HG03432 (cell line): ENCODE measurements at regions not wholly inside any gene's neighbourhood (a gene's known extent, or its start where the extent isn't known, plus 50 kb on each side); places are given as distances from the start of the nearest gene placed in this dataset.
A peak's percentile ranks its signal among the peaks of the same experiment; 100 is the strongest.
"Not testable (repeated sequence)": the region's sequence is repeated elsewhere in the genome, so short reads cannot be mapped to it uniquely, and the experiment has no call there.

Experiments used
- ATAC-seq: cut with Tn5 transposase; IDR thresholded peaks from one replicate; pipeline ENCODE4 v1.9.1; 2021; ENCODE audit warnings: mild to moderate bottlenecking, moderate library complexity; ENCODE audit not compliant: unreplicated experiment

- ATAC-seq = no peak
Observed at GRCh38 chr3:132084982-132085381, 50.2 kb upstream of the CPNE4 start.

DNA sequence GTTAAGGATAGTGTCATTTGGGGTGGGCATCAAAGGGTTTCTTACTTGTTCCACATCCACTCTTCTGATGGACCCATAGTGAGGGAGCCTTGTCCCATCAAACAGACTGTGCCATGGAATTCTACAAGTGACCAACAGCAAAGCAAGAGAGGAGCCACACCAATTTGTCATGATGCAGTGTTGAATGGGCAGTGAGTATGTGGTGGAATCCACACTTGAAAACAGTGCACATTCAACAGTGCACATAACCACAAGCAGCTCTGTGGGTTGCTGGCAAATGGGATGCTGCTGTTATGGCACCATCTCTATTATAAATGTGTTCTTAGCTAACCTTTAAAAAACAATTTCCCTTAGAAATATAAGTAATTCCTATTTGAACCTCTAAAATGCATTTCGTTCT lies 52.5 kb upstream of the CPNE4 start:
- ATAC-seq = no peak

- ATAC-seq = no peak
Observed at GRCh38 chr3:132088291-132088690, 53.5 kb upstream of the CPNE4 start.

DNA sequence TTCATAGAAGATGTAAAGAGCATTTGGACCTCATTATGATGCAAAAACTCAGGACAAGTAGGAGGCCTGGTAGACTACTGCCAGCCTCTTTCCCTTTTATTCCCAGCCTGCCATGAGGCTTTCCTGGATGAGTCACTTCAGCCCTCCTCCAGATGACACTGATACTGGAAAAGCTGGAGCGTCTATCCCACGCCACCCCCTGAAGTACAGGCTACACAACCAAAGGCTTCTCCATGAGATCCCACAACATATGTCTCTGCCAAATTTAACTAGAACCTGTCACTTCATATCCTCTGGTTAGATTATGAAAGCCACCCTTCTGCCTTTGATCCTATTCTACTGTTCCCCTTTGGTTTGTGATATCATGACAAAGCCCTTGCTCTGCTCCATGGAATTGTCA lies 56.1 kb upstream of the CPNE4 start:
- no peak for ATAC-seq

DNA sequence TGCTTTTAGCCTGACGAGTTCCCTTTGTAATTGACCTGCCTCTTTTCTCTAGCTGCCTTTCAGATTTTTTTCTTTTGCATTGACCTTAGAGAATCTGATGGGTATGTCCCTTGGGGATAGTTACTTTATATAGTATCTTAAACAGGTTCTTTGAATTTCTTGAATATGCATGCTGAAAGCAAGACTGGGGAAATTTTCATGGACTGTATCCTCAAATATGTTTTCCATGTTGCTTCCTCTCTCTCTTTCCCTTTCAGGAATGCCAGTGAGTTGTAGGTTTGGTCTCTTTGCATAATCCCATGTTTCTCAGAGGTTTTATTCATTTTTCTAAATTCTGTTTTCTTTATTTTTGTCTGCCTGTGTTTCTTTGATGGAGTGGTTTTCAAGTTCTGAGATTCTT lies 81.8 kb upstream of the CPNE4 start:
- ATAC-seq = no peak

- ATAC-seq = no peak
Observed at GRCh38 chr3:132117642-132118041, 82.8 kb upstream of the CPNE4 start.

DNA sequence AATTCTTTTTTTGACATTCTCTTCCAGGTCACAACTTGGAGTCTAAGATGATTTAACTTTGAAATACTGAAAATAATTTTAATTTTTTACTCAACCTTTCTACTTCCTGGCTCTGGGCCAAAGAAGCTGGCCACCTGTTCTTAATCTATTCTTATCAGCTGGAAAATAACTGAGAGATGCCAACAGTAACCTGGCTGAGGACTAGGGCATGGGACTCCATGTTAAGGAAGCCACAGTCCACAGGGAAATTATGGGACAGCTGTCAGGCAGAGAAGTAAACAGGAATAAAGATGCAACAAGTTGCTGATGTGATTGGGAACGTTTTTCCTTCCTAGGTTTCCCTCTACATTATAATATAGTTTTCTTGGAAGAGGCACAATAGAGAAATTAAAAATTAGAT lies 84.7 kb upstream of the CPNE4 start:
- ATAC-seq = no peak

- no peak for ATAC-seq
Observed at GRCh38 chr3:132124096-132124495, 89.3 kb upstream of the CPNE4 start.

DNA sequence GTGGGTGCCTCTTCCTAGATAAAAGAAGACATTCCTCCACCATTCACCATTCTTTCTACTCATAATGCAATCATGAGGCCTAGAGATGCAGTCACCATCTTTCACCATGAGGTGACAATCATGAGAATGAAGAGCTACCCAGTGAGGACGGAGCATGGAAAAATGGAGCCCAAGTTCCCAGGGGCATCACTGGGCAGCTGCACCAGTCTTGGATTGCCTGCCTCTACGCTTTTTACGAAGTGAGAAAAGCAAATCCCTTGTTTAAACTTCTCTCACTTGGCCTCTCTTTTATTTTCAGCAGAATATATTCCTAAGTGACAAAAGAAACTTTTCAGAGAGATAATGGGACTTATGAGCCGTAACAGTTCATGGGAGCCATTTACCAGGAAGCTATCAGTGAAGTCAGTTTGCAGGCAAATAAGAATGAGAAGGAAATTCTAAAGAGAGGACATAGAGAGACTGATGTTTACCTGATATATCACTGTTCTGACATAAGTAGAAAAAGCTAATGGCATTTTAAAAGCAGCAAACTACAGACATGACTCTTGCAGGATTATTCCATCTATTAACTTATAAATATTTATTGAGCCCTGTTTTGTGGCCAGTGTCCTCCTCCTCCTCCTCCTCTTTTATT lies 90.0 kb upstream of the CPNE4 start:
- no peak for ATAC-seq

GRCh38 chr3:132134611-132135010 lies 99.8 kb upstream of the CPNE4 start:
- no peak for ATAC-seq

DNA sequence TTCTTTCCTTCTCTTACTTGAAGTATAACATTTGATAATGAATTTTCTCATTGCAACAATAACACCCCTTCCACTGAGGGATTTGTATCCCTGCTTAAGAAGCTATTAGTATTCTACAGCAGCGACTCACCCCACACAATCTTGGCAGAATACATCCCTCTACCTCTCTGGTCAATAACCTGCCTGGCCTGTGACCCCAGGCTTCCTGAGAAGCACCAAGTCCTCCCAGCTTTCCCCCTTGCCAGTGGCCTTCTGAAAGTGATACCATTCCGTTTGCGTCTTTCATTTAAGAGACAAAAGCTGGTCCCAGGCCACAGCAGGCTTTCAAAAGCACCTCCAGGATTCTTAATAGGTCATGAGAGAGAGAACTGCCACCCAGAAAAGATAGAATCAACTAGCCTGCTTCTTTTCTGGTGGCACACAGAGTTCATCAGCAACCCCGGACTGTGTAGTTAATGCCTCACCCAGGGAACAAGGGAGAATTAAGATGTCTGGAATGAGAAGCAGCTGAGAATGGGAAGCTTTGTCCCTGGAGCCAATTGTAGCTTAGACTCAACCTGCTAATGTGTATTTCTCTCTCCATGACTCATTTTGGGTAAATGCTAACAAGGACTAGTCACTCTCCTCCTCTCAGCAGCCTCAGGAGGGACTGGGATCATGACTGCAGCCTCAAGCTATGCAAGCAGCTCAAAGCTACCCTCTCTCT lies 101.0 kb upstream of the CPNE4 start:
- ATAC-seq = no peak

- ATAC-seq = no peak
Observed at GRCh38 chr3:132136334-132136716, 101.5 kb upstream of the CPNE4 start.

DNA sequence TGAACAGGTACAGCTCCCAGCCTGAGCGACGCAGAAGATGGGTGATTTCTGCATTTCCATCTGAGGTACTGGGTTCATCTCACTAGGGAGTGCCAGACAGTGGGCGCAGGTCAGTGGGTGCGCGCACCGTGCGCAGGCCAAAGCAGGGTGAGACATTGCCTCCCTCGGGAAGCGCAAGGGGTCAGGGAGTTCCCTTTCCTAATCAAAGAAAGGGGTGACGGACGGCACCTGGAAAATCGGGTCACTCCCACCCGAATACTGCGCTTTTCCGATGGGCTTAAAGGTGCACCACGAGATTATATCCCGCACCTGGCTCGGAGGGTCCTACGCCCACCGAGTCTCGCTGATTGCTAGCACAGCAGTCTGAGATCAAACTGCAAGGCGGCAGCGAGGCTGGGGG lies 102.1 kb upstream of the CPNE4 start:
- not testable (repeated sequence) for ATAC-seq

GRCh38 chr3:132145833-132146232 lies 111.0 kb upstream of the CPNE4 start:
- no peak for ATAC-seq

DNA sequence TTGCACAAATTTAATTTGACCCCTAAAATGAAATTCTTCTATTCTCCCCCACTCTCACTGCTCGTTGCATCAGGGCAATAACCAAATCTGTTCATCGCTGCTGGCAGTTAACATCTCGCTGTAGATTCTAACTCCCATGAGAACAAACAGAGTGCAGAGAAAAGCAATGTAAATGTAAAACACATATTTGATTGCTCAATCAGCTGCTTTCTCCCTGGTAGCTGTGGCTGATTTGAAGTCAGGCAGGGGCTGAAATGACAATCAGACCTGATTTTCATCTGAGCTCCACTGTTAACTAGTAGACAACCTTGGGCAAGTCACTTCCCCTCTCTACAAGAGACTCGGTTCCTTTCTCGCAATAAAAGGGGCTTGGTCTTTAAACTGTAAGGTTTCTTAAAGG lies 119.8 kb upstream of the CPNE4 start:
- ATAC-seq = no peak

DNA sequence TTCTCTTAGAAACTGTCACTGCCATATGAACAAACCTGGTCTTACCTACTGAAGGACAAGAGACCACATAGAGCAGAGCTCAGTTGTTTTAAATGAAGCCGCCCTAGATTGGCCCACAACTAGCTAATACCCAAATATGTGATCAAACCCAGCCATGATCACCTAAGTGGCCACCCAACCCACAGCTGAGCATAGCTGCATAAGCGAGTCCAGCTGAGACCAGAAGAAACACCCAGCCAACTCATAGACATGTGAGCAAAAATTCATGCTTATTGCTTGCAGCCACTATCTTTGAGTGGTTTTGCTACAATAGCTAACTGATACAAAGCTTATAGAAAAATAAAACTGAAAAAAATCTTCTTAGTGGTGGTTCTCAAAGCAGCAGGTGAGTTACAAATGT lies 124.3 kb upstream of the CPNE4 start:
- no peak for ATAC-seq

DNA sequence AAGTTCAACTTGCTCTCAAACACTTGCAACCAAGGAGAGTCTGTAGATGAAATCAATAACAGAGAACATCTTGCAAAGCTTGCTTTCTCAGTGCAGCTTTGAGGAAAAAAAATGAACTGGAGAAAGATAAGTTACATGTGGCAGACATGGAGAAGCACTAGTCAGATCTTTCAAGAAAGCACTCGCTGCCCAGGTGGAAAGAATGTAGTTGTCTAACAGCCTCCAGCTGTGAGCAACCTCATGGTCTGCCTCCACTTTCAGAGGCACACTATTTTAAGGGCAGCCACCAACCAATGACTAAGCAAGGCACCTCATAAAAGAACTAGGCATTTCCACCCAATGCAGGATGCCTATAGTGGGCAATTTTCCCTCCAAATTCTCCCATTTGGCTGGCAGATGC lies 125.4 kb upstream of the CPNE4 start:
- no peak for ATAC-seq

DNA sequence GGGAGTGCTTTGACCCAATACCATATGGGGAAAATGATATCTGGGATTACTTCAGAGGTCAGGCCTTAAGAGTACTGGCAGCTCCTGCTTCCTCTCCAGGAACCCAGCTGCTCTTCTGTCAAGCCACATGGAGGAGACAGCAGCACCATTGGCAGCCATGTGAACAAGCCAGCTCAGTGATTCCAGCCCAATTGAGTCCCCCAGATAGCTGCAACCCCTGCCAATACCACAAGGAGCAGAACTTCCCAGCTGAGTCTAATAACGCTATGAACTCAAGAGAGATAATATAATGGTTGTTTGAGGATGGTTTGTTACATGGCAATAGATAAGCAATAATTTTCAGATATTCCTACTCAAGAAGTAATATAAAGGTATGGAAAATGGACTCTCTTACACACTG lies 126.8 kb upstream of the CPNE4 start:
- ATAC-seq = no peak

- no peak for ATAC-seq
Observed at GRCh38 chr3:132164469-132165092, 129.8 kb upstream of the CPNE4 start.

GRCh38 chr3:132167870-132168269 lies 133.1 kb upstream of the CPNE4 start:
- no peak for ATAC-seq

GRCh38 chr3:132174500-132174899 lies 139.7 kb upstream of the CPNE4 start:
- ATAC-seq = no peak

DNA sequence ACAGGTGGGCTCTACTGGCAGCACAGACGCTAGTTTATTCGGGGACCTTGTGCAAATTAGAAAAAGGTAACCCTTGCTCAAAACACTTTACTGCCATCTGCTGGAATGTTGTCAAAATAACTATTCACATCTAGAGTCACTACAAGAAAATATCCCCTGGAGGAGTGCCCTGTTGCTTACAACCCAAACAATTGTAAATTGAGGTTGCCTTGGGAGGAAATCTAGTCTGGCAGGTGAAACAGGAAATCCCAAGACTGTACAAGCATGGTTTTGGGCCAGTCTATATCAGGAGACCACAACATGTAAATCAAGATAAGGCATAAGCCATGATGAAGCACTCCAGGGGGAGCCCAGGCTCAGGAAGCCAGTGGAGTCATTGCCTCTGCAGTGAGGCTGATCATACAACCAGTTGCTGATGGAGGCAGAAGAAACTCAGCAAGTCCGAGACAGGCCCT lies 136.8 kb upstream of the ACP3 start:
- peak; percentile 69 for ATAC-seq
